HL-60 (cell line): ENCODE measurements at regions not wholly inside any gene's neighbourhood (a gene's known extent, or its start where the extent isn't known, plus 50 kb on each side); places are given as distances from the start of the nearest gene placed in this dataset.

Source experiments
- DNase-seq, 2 experiments: peaks; one replicate each; pipeline ENCODE4 v3.0.0-alpha.2; 2010 to 2020; ENCODE audit warnings: low read depth in 1 of 2, low spot score in 1 of 2
- H3K27ac ChIP-seq: fragments of 250-450 bp; sonication (Bioruptor Pico); replicated peaks from 2 replicates; pipeline ENCODE4 v1.5.1; 2020; ENCODE audit warnings: mild to moderate bottlenecking, moderate library complexity
- H3K27me3 ChIP-seq: fragments of 250-450 bp; sonication (Bioruptor Pico); 2 replicates; pipeline ENCODE4 v1.5.1; 2021; ENCODE audit warnings: mild to moderate bottlenecking, moderate library complexity; ENCODE audit not compliant: insufficient read depth, poor library complexity, severe bottlenecking
- H3K4me3 ChIP-seq: replicated peaks from 2 replicates; pipeline ENCODE4 v1.5.1; 2011; ENCODE audit warnings: mild to moderate bottlenecking, control low read depth, low read length; ENCODE audit not compliant: insufficient read depth
- CTCF ChIP-seq: IDR thresholded peaks from one replicate; pipeline ENCODE4 v1.5.1; 2011; ENCODE audit warnings: low read length, control low read depth, inconsistent platforms; ENCODE audit not compliant: insufficient read depth
- GABPA ChIP-seq: IDR thresholded peaks from 2 replicates; pipeline ENCODE4 v1.6.1; 2012; ENCODE audit warnings: low read depth
- POLR2AphosphoS5 ChIP-seq: IDR thresholded peaks from 2 replicates; pipeline ENCODE4 v1.6.1; 2012; ENCODE audit warnings: low read depth
- SPI1 ChIP-seq: IDR thresholded peaks from 2 replicates; pipeline ENCODE4 v1.6.1; 2012; ENCODE audit warnings: low read depth, mild to moderate bottlenecking, borderline replicate concordance
- TF ChIP-seq, protein P1 (sequence below): IDR thresholded peaks from 2 replicates; pipeline ENCODE4 v1.6.1; 2012; ENCODE audit warnings: low read depth; ENCODE audit not compliant: insufficient replicate concordance

DNA sequence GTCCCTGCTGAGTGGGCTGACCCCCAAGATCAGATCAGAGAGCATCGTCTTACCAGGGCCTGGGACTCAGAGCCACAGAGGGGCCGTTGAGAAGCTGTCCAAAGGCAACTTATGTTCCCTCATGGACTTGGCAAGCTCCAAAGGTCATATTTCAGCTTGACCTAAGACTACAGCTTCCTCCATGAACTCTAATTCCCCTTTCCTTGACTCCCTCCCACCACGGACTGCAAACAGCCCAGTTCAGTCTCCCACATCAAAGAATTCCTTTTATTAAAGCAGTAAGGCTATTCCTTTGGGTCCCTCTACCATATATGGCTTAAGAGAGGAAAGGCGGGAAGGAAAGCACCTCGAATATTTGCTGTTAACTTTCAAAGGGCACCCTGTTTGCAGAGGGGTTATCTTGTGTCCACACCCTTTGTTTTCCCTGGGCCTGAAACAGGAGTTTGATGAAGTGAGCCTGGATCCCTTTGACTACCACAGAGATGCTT lies 146.1 kb upstream of the THBS1 start:
- TF ChIP-seq, protein P1, sequence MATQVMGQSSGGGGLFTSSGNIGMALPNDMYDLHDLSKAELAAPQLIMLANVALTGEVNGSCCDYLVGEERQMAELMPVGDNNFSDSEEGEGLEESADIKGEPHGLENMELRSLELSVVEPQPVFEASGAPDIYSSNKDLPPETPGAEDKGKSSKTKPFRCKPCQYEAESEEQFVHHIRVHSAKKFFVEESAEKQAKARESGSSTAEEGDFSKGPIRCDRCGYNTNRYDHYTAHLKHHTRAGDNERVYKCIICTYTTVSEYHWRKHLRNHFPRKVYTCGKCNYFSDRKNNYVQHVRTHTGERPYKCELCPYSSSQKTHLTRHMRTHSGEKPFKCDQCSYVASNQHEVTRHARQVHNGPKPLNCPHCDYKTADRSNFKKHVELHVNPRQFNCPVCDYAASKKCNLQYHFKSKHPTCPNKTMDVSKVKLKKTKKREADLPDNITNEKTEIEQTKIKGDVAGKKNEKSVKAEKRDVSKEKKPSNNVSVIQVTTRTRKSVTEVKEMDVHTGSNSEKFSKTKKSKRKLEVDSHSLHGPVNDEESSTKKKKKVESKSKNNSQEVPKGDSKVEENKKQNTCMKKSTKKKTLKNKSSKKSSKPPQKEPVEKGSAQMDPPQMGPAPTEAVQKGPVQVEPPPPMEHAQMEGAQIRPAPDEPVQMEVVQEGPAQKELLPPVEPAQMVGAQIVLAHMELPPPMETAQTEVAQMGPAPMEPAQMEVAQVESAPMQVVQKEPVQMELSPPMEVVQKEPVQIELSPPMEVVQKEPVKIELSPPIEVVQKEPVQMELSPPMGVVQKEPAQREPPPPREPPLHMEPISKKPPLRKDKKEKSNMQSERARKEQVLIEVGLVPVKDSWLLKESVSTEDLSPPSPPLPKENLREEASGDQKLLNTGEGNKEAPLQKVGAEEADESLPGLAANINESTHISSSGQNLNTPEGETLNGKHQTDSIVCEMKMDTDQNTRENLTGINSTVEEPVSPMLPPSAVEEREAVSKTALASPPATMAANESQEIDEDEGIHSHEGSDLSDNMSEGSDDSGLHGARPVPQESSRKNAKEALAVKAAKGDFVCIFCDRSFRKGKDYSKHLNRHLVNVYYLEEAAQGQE, result no peak
- TF ChIP-seq SPI1, result no peak
- TF ChIP-seq CTCF, result no peak
- TF ChIP-seq GABPA, result no peak
- TF ChIP-seq POLR2AphosphoS5, result no peak
- Histone ChIP-seq H3K4me3 (no peak overlapping the region), H3K27me3 (no peaks in the 10 kb centered on the region), H3K27ac (no peak overlapping the region)
- DNase-seq, result no peak

DNA sequence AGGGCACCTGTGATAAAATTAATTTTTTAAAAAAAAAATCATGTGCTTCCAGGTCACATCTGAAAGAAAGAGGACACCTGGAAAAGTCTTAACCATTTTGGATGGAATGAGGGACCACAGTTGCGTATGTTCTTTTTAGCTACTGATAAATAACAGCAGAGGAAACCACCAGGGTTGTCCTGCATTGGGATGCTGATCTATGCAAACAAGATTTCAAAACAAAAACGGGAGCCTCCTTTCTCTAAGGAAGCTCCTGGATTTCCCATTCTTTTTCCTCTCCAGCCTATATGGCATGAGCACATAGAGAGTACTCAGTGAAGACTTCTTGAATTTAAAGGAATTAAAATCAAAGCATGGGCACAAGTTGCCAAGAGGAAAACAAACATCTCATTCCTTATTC lies 145.6 kb upstream of the THBS1 start:
- DNase-seq, result no peak
- Histone ChIP-seq H3K27me3 (no peaks in the 10 kb centered on the region), H3K4me3 (no peak overlapping the region), H3K27ac (no peak overlapping the region)
- TF ChIP-seq GABPA, result no peak
- TF ChIP-seq, protein P1, result no peak
- no peak for TF ChIP-seq POLR2AphosphoS5
- no peak for TF ChIP-seq SPI1

GRCh38 chr15:39438260-39438659 lies 142.6 kb upstream of the THBS1 start:
- Histone ChIP-seq H3K27me3 (no peaks in the 10 kb centered on the region), H3K4me3 (no peak overlapping the region), H3K27ac (no peak overlapping the region)
- DNase-seq, result no peak
- TF ChIP-seq GABPA (no peak), CTCF (no peak), SPI1 (no peak), POLR2AphosphoS5 (no peak)
- TF ChIP-seq, protein P1, result no peak
